GM12878 (cell line): ENCODE measurements at regions not wholly inside any gene's neighbourhood (a gene's known extent, or its start where the extent isn't known, plus 50 kb on each side); places are given as distances from the start of the nearest gene placed in this dataset.
"Not testable (repeated sequence)": the region's sequence is repeated elsewhere in the genome, so short reads cannot be mapped to it uniquely, and the experiment has no call there.

Source experiments
- ATAC-seq: fragments of 200-7000 bp; cut with Tn5 transposase; 3 replicates; pipeline ENCODE4 v1.9.1; 2020; ENCODE audit warnings: mild to moderate bottlenecking, moderate library complexity
- BruUV-seq: library from RNA; stranded (reverse); fragments of 400-500 nt; replicated peaks from 2 replicates; lab custom pipeline; 2021; lab: Mats Ljungman, UMichigan
- CTCF ChIA-PET: fragments of 300-600 bp; sonication (Branson Sonifier 250); formaldehyde crosslinking; extraction: SDS; loops from one replicate; lab custom pipeline; 2021; ENCODE audit warnings: inconsistent platforms; lab: Yijun Ruan, JAX
- POLR2A ChIA-PET: fragments of 350-600 bp; formaldehyde crosslinking; extraction: SDS; loops from one replicate; lab custom pipeline; 2021; ENCODE audit warnings: inconsistent platforms; lab: Charles Lee
- RAD21 ChIA-PET: fragments of 300-600 bp; sonication (Branson Sonifier 250); formaldehyde crosslinking; loops from one replicate; lab custom pipeline; 2023; ENCODE audit warnings: antibody characterized with exemption; ENCODE audit not compliant: unreplicated experiment; lab: Charles Lee
- SMC1A ChIA-PET: fragments of 300-600 bp; sonication (Branson Sonifier 250); formaldehyde crosslinking; loops from one replicate; lab custom pipeline; 2023; ENCODE audit not compliant: unreplicated experiment, uncharacterized antibody; lab: Charles Lee
- DNase-seq: peaks from one replicate; pipeline ENCODE4 v3.0.0-alpha.2; 2011; ENCODE audit warnings: low read depth, low spot score
- FAIRE-seq: peaks from 3 replicates; lab custom pipeline; 2011; peaks lifted over from hg19 to GRCh38; lab: Jason Lieb, UNC
- H2AFZ ChIP-seq: 2 replicates; pipeline ENCODE4 v1.6.0; 2011; ENCODE audit warnings: low read depth, low read length, control low read depth; ENCODE audit not compliant: control insufficient read depth
- H3K27ac ChIP-seq: 2 replicates; pipeline ENCODE4 v1.5.1; 2011; ENCODE audit warnings: control low read depth; ENCODE audit not compliant: control insufficient read depth, insufficient read depth
- H3K27me3 ChIP-seq, 2 experiments: replicated peaks in 1 of 2; 2 replicates each; pipeline versions ENCODE4 v1.6.0 to v1.6.1; 2011; ENCODE audit warnings: low read length in 1 of 2; ENCODE audit not compliant: control insufficient read depth in 2 of 2, insufficient read depth in 2 of 2
- H3K36me3 ChIP-seq, 2 experiments: 2 replicates each; pipeline ENCODE4 v1.5.1; 2011; ENCODE audit warnings: low read length in 1 of 2; ENCODE audit not compliant: control insufficient read depth in 2 of 2, insufficient read depth in 2 of 2
- H3K4me1 ChIP-seq: 2 replicates; pipeline ENCODE4 v1.6.1; 2011; ENCODE audit warnings: mild to moderate bottlenecking, low read length, moderate library complexity, mixed read lengths; ENCODE audit not compliant: control insufficient read depth, insufficient read depth
- H3K4me2 ChIP-seq: 2 replicates; pipeline ENCODE4 v1.6.0; 2011; ENCODE audit warnings: control low read depth; ENCODE audit not compliant: control insufficient read depth, insufficient read depth
- H3K4me3 ChIP-seq: fragments of 200-600 bp; sonication (generic); 2 replicates; pipeline ENCODE4 v1.5.1; 2016
- H3K79me2 ChIP-seq: 2 replicates; pipeline ENCODE4 v1.6.0; 2011; ENCODE audit warnings: low read length; ENCODE audit not compliant: control insufficient read depth, insufficient read depth
- H3K9ac ChIP-seq: 2 replicates; pipeline ENCODE4 v1.8.0; 2011; ENCODE audit warnings: low read length, control low read depth, mixed read lengths; ENCODE audit not compliant: control insufficient read depth, insufficient read depth
- H3K9me3 ChIP-seq: replicated peaks from 3 replicates; pipeline ENCODE4 v1.5.1; 2011; ENCODE audit warnings: mild to moderate bottlenecking, low read length; ENCODE audit not compliant: control insufficient read depth, insufficient read depth
- H4K20me1 ChIP-seq: 2 replicates; pipeline ENCODE4 v1.6.0; 2011; ENCODE audit not compliant: control insufficient read depth, insufficient read depth
- EED ChIP-seq: sonication (generic); IDR thresholded peaks from 2 replicates; pipeline ENCODE4 v1.6.1; 2016; ENCODE audit warnings: antibody characterized with exemption, low read depth
- WGBS: methylation state at CpG from one replicate; pipeline ENCODE4 v1.1.6; 2016; ENCODE audit warnings: low lambda C conversion rate; ENCODE audit not compliant: insufficient replicate concordance, insufficient coverage; ENCODE audit errors: missing lambda C conversion rate; 5-methylcytosine and 5-hydroxymethylcytosine counted together
- in situ Hi-C: fragments of 300-500 bp; cut with MboI; formaldehyde crosslinking; loops from 9 replicates; pipeline ENCODE4 v1.14.3; 2018; ENCODE audit warnings: mixed read lengths
- intact Hi-C: fragments of 100-400 bp; cut with micrococcal nuclease; formaldehyde crosslinking; loops from one replicate; pipeline ENCODE4 v1.14.2; 2022; ENCODE audit not compliant: unreplicated experiment
- TF ChIP-seq, protein P1 (sequence below): fragments of 450-650 bp; formaldehyde crosslinking; IDR thresholded peaks from 2 replicates; pipeline ENCODE4 v1.4.0; 2022; ENCODE audit warnings: mild to moderate bottlenecking, moderate library complexity
- TF ChIP-seq, protein P2 (sequence below): fragments of 450-650 bp; IDR thresholded peaks from 2 replicates; pipeline ENCODE4 v1.6.1; 2016; ENCODE audit warnings: mild to moderate bottlenecking, moderate library complexity, borderline replicate concordance
- TF ChIP-seq, protein P3 (sequence below): IDR thresholded peaks from 2 replicates; pipeline ENCODE4 v1.6.1; 2011; ENCODE audit warnings: low read depth, mild to moderate bottlenecking, low read length, moderate library complexity, borderline replicate concordance; ENCODE audit errors: extremely low read depth
- TF ChIP-seq, protein P4 (sequence below): fragments of 450-650 bp; formaldehyde crosslinking; IDR thresholded peaks from 2 replicates; pipeline ENCODE4 v1.4.0; 2020; ENCODE audit warnings: mild to moderate bottlenecking, moderate library complexity

DNA sequence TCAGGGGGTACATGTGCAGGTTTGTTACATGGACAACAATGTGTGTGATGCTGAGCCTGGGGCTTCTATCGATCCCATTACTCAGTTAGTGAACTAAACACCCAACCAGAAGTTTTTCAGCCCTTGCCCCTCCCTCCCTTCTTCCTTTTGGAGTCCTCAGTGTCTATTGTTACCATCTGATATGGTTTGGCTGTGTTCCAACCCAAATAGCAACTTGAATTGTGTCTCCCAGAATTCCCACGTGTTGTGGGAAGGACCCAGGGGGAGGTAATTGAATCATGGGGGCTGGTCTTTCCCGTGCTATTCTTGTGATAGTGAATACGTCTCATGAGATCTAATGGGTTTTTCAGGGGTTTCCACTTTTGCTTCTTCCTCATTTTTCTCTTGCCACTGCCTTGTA, 186.3 kb downstream of the AEBP2 start:
- H3K4me1 ChIP-seq, H3K9ac ChIP-seq, H3K27ac ChIP-seq, intact Hi-C loops, H3K79me2 ChIP-seq, ATAC-seq, SMC1A ChIA-PET, H4K20me1 ChIP-seq, H3K36me3 ChIP-seq, DNase-seq, H3K9me3 ChIP-seq, CTCF ChIA-PET, H3K4me2 ChIP-seq, BruUV-seq, H3K27me3 ChIP-seq, RAD21 ChIA-PET, POLR2A ChIA-PET, H2AFZ ChIP-seq, in situ Hi-C loops, H3K4me3 ChIP-seq, FAIRE-seq: not testable (repeated sequence)
- WGBS: 14% methylated on average over 4 of the region's 4 CpGs

GRCh38 chr12:19627719-19628118, 188.4 kb downstream of the AEBP2 start:
- in situ Hi-C loops: no loop called here
- no peaks in the 10 kb centered on the region for H3K79me2 ChIP-seq
- H3K4me1 ChIP-seq: no peaks in the 10 kb centered on the region
- 19% methylated on average over 2 of the region's 2 CpGs for WGBS
- intact Hi-C loops: no loop called here
- no peak for ATAC-seq
- no peak for FAIRE-seq
- no TSS peak for BruUV-seq
- no peak overlapping the region for H3K4me2 ChIP-seq
- H3K9me3 ChIP-seq: no peaks in the 10 kb centered on the region; the same call in 2 of the 3 replicates
- no peak overlapping the region for H3K9ac ChIP-seq
- H3K27me3 ChIP-seq: no peaks in the 10 kb centered on the region
- no peak overlapping the region for H3K4me3 ChIP-seq
- no peak for DNase-seq
- no peaks in the 10 kb centered on the region for H3K36me3 ChIP-seq
- ChIA-PET CTCF (no interaction called here), POLR2A (no interaction called here), SMC1A (no interaction called here), RAD21 (no interaction called here)
- no peaks in the 10 kb centered on the region for H4K20me1 ChIP-seq
- H2AFZ ChIP-seq: no peak overlapping the region
- H3K27ac ChIP-seq: no peak overlapping the region
- TF ChIP-seq, protein P1, sequence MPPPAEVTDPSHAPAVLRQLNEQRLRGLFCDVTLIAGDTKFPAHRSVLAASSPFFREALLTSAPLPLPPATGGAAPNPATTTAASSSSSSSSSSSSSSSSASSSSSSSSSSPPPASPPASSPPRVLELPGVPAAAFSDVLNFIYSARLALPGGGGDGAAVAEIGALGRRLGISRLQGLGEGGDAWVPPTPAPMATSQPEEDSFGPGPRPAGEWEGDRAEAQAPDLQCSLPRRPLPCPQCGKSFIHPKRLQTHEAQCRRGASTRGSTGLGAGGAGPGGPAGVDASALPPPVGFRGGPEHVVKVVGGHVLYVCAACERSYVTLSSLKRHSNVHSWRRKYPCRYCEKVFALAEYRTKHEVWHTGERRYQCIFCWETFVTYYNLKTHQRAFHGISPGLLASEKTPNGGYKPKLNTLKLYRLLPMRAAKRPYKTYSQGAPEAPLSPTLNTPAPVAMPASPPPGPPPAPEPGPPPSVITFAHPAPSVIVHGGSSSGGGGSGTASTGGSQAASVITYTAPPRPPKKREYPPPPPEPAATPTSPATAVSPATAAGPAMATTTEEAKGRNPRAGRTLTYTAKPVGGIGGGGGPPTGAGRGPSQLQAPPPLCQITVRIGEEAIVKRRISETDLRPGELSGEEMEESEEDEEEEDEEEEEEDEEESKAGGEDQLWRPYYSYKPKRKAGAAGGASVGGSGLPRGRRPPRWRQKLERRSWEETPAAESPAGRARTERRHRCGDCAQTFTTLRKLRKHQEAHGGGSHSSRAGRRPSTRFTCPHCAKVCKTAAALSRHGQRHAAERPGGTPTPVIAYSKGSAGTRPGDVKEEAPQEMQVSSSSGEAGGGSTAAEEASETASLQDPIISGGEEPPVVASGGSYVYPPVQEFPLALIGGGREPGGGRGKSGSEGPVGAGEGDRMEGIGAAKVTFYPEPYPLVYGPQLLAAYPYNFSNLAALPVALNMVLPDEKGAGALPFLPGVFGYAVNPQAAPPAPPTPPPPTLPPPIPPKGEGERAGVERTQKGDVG (CRISPR knock-in tag): no peak
- TF ChIP-seq, protein P2, sequence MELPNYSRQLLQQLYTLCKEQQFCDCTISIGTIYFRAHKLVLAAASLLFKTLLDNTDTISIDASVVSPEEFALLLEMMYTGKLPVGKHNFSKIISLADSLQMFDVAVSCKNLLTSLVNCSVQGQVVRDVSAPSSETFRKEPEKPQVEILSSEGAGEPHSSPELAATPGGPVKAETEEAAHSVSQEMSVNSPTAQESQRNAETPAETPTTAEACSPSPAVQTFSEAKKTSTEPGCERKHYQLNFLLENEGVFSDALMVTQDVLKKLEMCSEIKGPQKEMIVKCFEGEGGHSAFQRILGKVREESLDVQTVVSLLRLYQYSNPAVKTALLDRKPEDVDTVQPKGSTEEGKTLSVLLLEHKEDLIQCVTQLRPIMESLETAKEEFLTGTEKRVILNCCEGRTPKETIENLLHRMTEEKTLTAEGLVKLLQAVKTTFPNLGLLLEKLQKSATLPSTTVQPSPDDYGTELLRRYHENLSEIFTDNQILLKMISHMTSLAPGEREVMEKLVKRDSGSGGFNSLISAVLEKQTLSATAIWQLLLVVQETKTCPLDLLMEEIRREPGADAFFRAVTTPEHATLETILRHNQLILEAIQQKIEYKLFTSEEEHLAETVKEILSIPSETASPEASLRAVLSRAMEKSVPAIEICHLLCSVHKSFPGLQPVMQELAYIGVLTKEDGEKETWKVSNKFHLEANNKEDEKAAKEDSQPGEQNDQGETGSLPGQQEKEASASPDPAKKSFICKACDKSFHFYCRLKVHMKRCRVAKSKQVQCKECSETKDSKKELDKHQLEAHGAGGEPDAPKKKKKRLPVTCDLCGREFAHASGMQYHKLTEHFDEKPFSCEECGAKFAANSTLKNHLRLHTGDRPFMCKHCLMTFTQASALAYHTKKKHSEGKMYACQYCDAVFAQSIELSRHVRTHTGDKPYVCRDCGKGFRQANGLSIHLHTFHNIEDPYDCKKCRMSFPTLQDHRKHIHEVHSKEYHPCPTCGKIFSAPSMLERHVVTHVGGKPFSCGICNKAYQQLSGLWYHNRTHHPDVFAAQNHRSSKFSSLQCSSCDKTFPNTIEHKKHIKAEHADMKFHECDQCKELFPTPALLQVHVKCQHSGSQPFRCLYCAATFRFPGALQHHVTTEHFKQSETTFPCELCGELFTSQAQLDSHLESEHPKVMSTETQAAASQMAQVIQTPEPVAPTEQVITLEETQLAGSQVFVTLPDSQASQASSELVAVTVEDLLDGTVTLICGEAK: no peak
- TF ChIP-seq, protein P3, sequence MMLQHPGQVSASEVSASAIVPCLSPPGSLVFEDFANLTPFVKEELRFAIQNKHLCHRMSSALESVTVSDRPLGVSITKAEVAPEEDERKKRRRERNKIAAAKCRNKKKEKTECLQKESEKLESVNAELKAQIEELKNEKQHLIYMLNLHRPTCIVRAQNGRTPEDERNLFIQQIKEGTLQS: no peak
- no peak for TF ChIP-seq EED
- TF ChIP-seq, protein P4, sequence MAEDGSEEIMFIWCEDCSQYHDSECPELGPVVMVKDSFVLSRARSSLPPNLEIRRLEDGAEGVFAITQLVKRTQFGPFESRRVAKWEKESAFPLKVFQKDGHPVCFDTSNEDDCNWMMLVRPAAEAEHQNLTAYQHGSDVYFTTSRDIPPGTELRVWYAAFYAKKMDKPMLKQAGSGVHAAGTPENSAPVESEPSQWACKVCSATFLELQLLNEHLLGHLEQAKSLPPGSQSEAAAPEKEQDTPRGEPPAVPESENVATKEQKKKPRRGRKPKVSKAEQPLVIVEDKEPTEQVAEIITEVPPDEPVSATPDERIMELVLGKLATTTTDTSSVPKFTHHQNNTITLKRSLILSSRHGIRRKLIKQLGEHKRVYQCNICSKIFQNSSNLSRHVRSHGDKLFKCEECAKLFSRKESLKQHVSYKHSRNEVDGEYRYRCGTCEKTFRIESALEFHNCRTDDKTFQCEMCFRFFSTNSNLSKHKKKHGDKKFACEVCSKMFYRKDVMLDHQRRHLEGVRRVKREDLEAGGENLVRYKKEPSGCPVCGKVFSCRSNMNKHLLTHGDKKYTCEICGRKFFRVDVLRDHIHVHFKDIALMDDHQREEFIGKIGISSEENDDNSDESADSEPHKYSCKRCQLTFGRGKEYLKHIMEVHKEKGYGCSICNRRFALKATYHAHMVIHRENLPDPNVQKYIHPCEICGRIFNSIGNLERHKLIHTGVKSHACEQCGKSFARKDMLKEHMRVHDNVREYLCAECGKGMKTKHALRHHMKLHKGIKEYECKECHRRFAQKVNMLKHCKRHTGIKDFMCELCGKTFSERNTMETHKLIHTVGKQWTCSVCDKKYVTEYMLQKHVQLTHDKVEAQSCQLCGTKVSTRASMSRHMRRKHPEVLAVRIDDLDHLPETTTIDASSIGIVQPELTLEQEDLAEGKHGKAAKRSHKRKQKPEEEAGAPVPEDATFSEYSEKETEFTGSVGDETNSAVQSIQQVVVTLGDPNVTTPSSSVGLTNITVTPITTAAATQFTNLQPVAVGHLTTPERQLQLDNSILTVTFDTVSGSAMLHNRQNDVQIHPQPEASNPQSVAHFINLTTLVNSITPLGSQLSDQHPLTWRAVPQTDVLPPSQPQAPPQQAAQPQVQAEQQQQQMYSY (CRISPR knock-in tag): no peak
